ENCODE measurements at regions not wholly inside any gene's neighbourhood (a gene's known extent, or its start where the extent isn't known, plus 50 kb on each side); places are given as distances from the start of the nearest gene placed in this dataset.

GRCh38 chr17:68710035-68710780, 109.0 kb upstream of the FAM20A start:
- TF ChIP-seq POLR2A (IDR thresholded peaks at IDR 0.05; ENCODE audit: low read length) (no peak), GATA1 (IDR thresholded peaks at IDR 0.05; ENCODE audit: low read depth, low read length) (no peak)

All from erythroblast (primary cell).